Endothelial cell of umbilical vein (primary cell): ENCODE measurements at regions not wholly inside any gene's neighbourhood (a gene's known extent, or its start where the extent isn't known, plus 50 kb on each side); places are given as distances from the start of the nearest gene placed in this dataset.

Experiments
- BruUV-seq: library from RNA; stranded (reverse); fragments of 400-500 nt; replicated peaks from 2 replicates; lab custom pipeline; 2021; lab: Mats Ljungman, UMichigan
- CTCF ChIA-PET: fragments of 300-600, 350-600 bp; sonication (Branson Sonifier 250); formaldehyde crosslinking; loops from one replicate; lab custom pipeline; 2021; ENCODE audit warnings: antibody characterized with exemption, inconsistent platforms; lab: Charles Lee
- POLR2A ChIA-PET: fragments of 300-600, 350-600 bp; sonication (Branson Sonifier 250); formaldehyde crosslinking; loops from one replicate; lab custom pipeline; 2021; ENCODE audit warnings: antibody characterized with exemption, inconsistent platforms; lab: Charles Lee
- DNase-seq: peaks from one replicate; pipeline ENCODE4 v3.0.0-alpha.2; 2011; ENCODE audit warnings: low read depth, low spot score
- FAIRE-seq: peaks from 2 replicates; lab custom pipeline; 2011; peaks lifted over from hg19 to GRCh38; lab: Jason Lieb, UNC
- H2AFZ ChIP-seq: 2 replicates; pipeline ENCODE4 v1.6.0; 2012; ENCODE audit warnings: low read depth, low read length, control low read depth, inconsistent platforms
- H3K27ac ChIP-seq: 2 replicates; pipeline ENCODE4 v1.5.1; 2011; ENCODE audit warnings: low read depth, mild to moderate bottlenecking, control low read depth, low read length, moderate library complexity; ENCODE audit not compliant: insufficient read depth
- H3K27me3 ChIP-seq, 2 experiments: 2 replicates each; pipeline versions ENCODE4 v1.6.0 to v1.6.1; 2011; ENCODE audit warnings: low read length in 2 of 2, mixed read lengths in 1 of 2; ENCODE audit not compliant: control insufficient read depth in 2 of 2, insufficient read depth in 2 of 2
- H3K36me3 ChIP-seq, 2 experiments: 2 replicates in 1 of 2; 3 replicates in 1 of 2; pipeline ENCODE4 v1.5.1; 2011; ENCODE audit warnings: low read length in 2 of 2, mild to moderate bottlenecking in 1 of 2, moderate library complexity in 1 of 2; ENCODE audit not compliant: control insufficient read depth in 2 of 2, insufficient read depth in 2 of 2; ENCODE audit errors: extremely low read depth in 1 of 2
- H3K4me1 ChIP-seq: 3 replicates; pipeline ENCODE4 v1.5.1; 2011; ENCODE audit warnings: mild to moderate bottlenecking, low read length; ENCODE audit not compliant: control insufficient read depth, insufficient read depth; ENCODE audit errors: extremely low read depth
- H3K4me2 ChIP-seq: 2 replicates; pipeline ENCODE4 v1.6.1; 2011; ENCODE audit warnings: low read length, control low read depth, mixed read lengths; ENCODE audit not compliant: insufficient read depth
- H3K4me3 ChIP-seq, 3 experiments: fragments of 200-600 bp in 1 of 3; sonication (generic), shearing (Covaris generic) in 1 of 3; replicated peaks in 1 of 3; 2 replicates each; pipeline ENCODE4 v1.5.1; 2011 to 2016; ENCODE audit warnings: control low read depth in 3 of 3, low read length in 3 of 3, mild to moderate bottlenecking in 2 of 3, inconsistent platforms in 1 of 3, low read depth in 1 of 3, moderate library complexity in 1 of 3; ENCODE audit not compliant: insufficient read depth in 1 of 3
- H3K79me2 ChIP-seq: 2 replicates; pipeline ENCODE4 v1.6.0; 2012; ENCODE audit warnings: low read length, inconsistent platforms; ENCODE audit not compliant: control insufficient read depth, insufficient read depth
- H3K9ac ChIP-seq: replicated peaks from 2 replicates; pipeline ENCODE3; 2011; ENCODE audit warnings: low read length, control low read depth; ENCODE audit not compliant: insufficient read depth; ENCODE audit errors: extremely low read depth
- H3K9me1 ChIP-seq: replicated peaks from 3 replicates; pipeline ENCODE4 v1.6.0; 2011; ENCODE audit warnings: mild to moderate bottlenecking, low read length; ENCODE audit not compliant: control insufficient read depth, insufficient read depth; ENCODE audit errors: extremely low read depth
- H3K9me3 ChIP-seq: replicated peaks from 2 replicates; pipeline ENCODE4 v1.5.1; 2012; ENCODE audit warnings: low read length, inconsistent platforms; ENCODE audit not compliant: control insufficient read depth, insufficient read depth
- H4K20me1 ChIP-seq: replicated peaks from 2 replicates; pipeline ENCODE3; 2011; ENCODE audit warnings: mild to moderate bottlenecking, low read length; ENCODE audit not compliant: control insufficient read depth, insufficient read depth; ENCODE audit errors: extremely low read depth
- EZH2 ChIP-seq: IDR thresholded peaks from 2 replicates; pipeline ENCODE4 v1.6.1; 2012; ENCODE audit warnings: borderline replicate concordance, low read depth, mild to moderate bottlenecking, moderate library complexity, low read length, inconsistent platforms; ENCODE audit not compliant: severe bottlenecking
- FOS ChIP-seq: IDR thresholded peaks from 2 replicates; pipeline ENCODE4 v1.6.1; 2011; ENCODE audit warnings: mild to moderate bottlenecking, low read length, moderate library complexity, borderline replicate concordance; ENCODE audit not compliant: insufficient read depth
- GATA2 ChIP-seq: IDR thresholded peaks from 2 replicates; pipeline ENCODE4 v1.7.0; 2011; ENCODE audit warnings: low read depth, mild to moderate bottlenecking, moderate library complexity, mixed read lengths, low read length; ENCODE audit not compliant: insufficient read length, insufficient read depth
- JUN ChIP-seq: IDR thresholded peaks from 2 replicates; pipeline ENCODE4 v1.6.1; 2011; ENCODE audit warnings: borderline replicate concordance, low read depth; ENCODE audit not compliant: insufficient read length, insufficient read depth
- MYC ChIP-seq: IDR thresholded peaks from one replicate; pipeline ENCODE4 v1.6.1; 2011; ENCODE audit warnings: mild to moderate bottlenecking, low read depth, low read length
- POLR2A ChIP-seq: IDR thresholded peaks from 2 replicates; pipeline ENCODE4 v1.6.1; 2012; ENCODE audit warnings: low read depth, mild to moderate bottlenecking, control low read depth, low read length
- POLR2AphosphoS5 ChIP-seq: IDR thresholded peaks from 2 replicates; pipeline ENCODE4 v1.6.1; 2012; ENCODE audit warnings: low read depth, mild to moderate bottlenecking, control low read depth, low read length, moderate library complexity; ENCODE audit not compliant: insufficient read depth
- dilution Hi-C: fragments of 300-500 bp; cut with MboI; formaldehyde crosslinking; loops from one replicate; pipeline ENCODE4 v1.15.0; 2019; ENCODE audit warnings: low sequenced_read_pairs; ENCODE audit not compliant: extremely low pct_ligation_motif_present
- intact Hi-C: fragments of 100-400 bp; cut with micrococcal nuclease; formaldehyde crosslinking; loops from one replicate; pipeline ENCODE4 v1.10.0; 2022
- TF ChIP-seq, protein P1 (sequence below): IDR thresholded peaks from 2 replicates; pipeline ENCODE4 v1.6.1; 2011; ENCODE audit not compliant: insufficient read depth, insufficient read length
- TF ChIP-seq, protein P2 (sequence below), 2 donors: IDR thresholded peaks; 1 replicate in 1 of 2; 2 replicates in 1 of 2; pipeline ENCODE4 v1.5.1; 2011; ENCODE audit warnings: low read length in 2 of 2, mild to moderate bottlenecking in 2 of 2, moderate library complexity in 2 of 2, control low read depth in 1 of 2, inconsistent platforms in 1 of 2, low read depth in 1 of 2; ENCODE audit not compliant: insufficient read depth in 1 of 2; ENCODE audit errors: extremely low read depth in 1 of 2

- POLR2A ChIA-PET, result no interaction called here
- H3K4me1 ChIP-seq, result no peaks in the 10 kb centered on the region
- H3K9me3 ChIP-seq, result no peaks in the 10 kb centered on the region
Measured at GRCh38 chr12:62021808-62022207, 238.4 kb upstream of the USP15 start.

More at GRCh38 chr12:62021808-62022207, 238.4 kb upstream of the USP15 start:
- BruUV-seq, result no TSS peak
- Histone ChIP-seq H3K9ac (no peak overlapping the region), H2AFZ (no peak overlapping the region), H3K4me3 (no peak overlapping the region), H3K27ac (no peak overlapping the region), H3K36me3 (no peaks in the 10 kb centered on the region), H3K4me2 (no peak overlapping the region), H3K27me3 (no peaks in the 10 kb centered on the region), H3K9me1 (no peaks in the 10 kb centered on the region), H4K20me1 (no peaks in the 10 kb centered on the region), H3K79me2 (no peaks in the 10 kb centered on the region)
- CTCF ChIA-PET, result no interaction called here
- FAIRE-seq (no peak), DNase-seq (no peak)
- dilution Hi-C loops, result no loop called here
- intact Hi-C loops, result no loop called here
- TF ChIP-seq, protein P1, sequence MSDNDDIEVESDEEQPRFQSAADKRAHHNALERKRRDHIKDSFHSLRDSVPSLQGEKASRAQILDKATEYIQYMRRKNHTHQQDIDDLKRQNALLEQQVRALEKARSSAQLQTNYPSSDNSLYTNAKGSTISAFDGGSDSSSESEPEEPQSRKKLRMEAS, result no peak
- TF ChIP-seq, protein P2, sequence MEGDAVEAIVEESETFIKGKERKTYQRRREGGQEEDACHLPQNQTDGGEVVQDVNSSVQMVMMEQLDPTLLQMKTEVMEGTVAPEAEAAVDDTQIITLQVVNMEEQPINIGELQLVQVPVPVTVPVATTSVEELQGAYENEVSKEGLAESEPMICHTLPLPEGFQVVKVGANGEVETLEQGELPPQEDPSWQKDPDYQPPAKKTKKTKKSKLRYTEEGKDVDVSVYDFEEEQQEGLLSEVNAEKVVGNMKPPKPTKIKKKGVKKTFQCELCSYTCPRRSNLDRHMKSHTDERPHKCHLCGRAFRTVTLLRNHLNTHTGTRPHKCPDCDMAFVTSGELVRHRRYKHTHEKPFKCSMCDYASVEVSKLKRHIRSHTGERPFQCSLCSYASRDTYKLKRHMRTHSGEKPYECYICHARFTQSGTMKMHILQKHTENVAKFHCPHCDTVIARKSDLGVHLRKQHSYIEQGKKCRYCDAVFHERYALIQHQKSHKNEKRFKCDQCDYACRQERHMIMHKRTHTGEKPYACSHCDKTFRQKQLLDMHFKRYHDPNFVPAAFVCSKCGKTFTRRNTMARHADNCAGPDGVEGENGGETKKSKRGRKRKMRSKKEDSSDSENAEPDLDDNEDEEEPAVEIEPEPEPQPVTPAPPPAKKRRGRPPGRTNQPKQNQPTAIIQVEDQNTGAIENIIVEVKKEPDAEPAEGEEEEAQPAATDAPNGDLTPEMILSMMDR (IDR thresholded peaks at IDR 0.05; ENCODE audit: extremely low read depth in 1 of 2, insufficient read depth in 1 of 2, low read depth in 1 of 2, low read length in 2 of 2), result no peak
- TF ChIP-seq POLR2AphosphoS5 (no peak), JUN (no peak), FOS (no peak), GATA2 (no peak), EZH2 (no peak), MYC (no peak), POLR2A (no peak)
